SK-N-MC (cell line): ENCODE measurements at regions not wholly inside any gene's neighbourhood (a gene's known extent, or its start where the extent isn't known, plus 50 kb on each side); places are given as distances from the start of the nearest gene placed in this dataset.

ENCODE experiments used
- EZH2 ChIP-seq: fragments of 200-600 bp; sonication (generic); IDR thresholded peaks from one replicate; pipeline ENCODE4 v1.6.1; 2017; ENCODE audit warnings: antibody characterized with exemption
- FOXP2 ChIP-seq: optimal IDR thresholded peaks from 2 replicates; pipeline ENCODE3; 2011; ENCODE audit warnings: mild to moderate bottlenecking, moderate library complexity; ENCODE audit not compliant: insufficient read depth; ENCODE audit errors: extremely low read length, control extremely low read depth
- POLR2AphosphoS5 ChIP-seq: IDR thresholded peaks from 2 replicates; pipeline ENCODE4 v1.6.1; 2012; ENCODE audit warnings: mild to moderate bottlenecking, low read depth, low read length, borderline replicate concordance

DNA sequence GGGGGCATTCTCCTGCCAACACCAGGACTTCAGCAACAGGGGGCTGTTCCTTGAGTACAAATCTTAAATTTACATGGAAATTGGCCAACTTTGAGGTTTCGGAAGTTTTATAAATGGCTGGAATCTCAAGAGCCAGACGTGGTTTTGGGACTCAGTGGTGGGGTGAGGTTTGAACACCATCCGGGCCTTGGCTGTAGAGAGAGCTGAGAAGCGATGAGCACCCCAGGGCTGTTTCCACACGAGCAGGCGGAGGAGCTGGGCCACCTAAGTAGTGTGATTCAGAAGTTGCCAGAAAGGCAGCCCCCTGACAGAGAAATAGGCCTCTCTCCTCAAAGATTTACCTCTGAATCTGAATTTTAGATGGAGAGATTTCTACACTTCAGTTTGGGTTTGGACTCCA, 89.0 kb downstream of the FGF9 start:
- no peak for TF ChIP-seq POLR2AphosphoS5
- TF ChIP-seq FOXP2, result no peak
- TF ChIP-seq EZH2, result no peak
